Endothelial cell of hepatic sinusoid (primary cell): ENCODE measurements at regions not wholly inside any gene's neighbourhood (a gene's known extent, or its start where the extent isn't known, plus 50 kb on each side); places are given as distances from the start of the nearest gene placed in this dataset.

ENCODE experiments used
- in situ Hi-C: cut with HindIII; loops from 2 replicates; pipeline ENCODE4 v1.10.0; 2017; ENCODE audit warnings: low sequenced_read_pairs

DNA sequence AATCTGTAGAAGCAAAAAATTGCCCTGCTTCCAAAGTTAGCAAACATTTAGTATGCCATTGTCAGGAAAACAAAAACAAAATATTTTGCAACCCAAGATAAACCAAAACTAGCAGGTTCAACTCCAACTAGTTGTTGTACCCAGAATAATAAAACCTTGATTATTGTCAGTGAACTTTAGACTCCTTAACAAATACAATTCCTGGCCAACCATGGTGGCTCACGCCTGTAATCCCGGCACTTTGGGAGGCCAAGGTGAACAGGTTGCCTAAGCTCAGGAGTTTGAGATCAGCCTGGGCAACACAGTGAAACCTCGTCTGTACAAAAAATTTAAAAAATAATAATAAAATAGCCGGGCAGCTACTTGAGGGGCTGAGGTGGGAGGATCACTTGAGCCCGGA, 53.6 kb upstream of the EPCAM start:
- in situ Hi-C loops = no loop called here

DNA sequence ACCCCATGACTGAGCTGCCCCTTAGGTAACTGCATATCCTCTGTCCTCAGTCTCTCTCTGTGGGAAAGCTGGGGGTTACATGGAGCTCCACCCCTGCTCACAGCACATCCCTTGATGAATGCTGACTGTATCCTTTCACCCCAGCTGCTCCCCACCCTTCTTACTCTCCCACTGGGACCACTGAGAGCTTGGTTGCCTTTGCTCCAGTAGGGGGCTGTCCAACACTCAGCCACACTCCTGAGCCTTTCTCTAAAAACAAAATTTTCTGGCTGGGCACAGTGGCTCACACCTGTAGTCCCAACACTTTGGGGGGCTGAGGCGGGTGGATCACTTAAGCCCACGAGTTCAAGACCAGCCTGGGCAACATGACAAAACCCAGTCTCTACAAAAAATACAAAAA, 55.4 kb upstream of the EPCAM start:
- in situ Hi-C loops = no loop called here

DNA sequence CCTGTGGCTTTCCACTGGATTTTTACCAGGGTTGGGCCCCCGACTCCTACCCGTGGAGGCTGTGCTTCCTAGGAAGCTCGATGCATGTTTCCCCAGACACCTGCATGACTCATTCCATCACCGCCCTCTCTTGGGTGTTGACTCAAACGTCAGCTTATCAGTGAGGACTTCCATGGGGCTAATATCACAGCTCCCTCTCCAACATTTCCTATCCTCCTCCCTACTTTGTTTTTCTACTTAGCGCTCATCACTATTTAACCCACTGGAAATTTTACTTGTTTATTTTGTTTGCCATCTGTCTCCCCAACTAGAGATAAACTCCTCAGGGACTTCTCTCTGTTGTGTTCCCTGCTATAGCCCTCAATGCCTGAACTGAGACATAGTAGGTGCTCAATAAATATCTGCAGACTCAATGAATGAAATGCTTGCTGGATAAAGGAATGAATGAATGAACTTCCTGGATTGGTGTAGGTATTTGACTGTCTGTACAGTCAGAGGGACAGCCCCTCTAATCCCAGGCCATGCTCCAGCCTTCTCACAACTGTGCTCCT, 55.9 kb upstream of the EPCAM start:
- in situ Hi-C loops = no loop called here

DNA sequence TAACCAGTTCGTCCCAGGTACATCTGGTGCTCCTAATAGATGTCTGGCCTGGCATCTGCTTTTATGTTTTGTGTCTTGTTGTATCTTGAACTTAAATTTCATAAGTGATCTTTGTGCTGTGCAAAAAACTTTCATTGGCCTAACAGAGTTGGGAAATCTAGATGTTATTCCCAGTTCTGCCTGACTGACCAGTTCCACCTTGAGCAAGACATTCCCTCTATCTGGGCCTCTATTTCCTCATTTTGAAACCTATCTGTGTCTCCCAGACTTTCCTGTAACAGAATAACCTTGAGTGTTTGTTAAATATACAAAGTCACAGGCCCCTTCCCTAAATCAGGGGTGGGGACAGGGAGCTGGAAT, 56.6 kb upstream of the EPCAM start:
- in situ Hi-C loops = no loop called here

DNA sequence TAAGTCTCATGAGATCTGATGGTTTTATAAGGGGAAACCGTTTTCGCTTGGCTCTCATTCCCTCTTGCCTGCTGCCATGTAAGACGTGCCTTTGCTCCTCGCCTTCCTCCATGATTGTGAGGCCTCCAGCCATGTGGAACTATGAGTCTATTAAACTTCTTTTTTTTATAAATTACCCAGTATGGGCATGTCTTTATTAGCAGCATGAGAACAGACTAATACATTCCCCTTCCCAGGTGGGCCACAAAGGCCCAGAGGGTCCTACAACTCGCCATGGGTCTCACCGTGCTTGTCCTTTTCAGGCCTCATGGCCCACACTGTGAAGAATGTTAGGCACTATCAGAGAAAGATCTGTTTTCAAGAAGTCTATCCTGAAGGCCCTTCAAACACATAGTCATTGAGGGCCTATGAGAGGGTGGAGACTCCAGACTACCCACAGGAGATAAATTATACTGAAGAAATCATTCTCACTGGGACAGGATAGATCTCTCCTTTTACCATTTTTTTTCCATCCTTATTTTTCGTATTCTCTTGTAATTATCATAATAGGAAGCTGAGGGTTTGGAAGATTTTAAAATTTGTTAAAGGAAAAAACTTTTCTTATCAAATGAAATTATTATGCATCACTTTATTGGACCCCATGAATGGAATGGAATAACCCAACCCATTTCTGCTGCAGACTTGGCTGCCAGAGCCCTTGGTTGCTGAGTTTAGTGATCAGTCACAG, 57.2 kb upstream of the EPCAM start:
- in situ Hi-C loops = no loop called here

DNA sequence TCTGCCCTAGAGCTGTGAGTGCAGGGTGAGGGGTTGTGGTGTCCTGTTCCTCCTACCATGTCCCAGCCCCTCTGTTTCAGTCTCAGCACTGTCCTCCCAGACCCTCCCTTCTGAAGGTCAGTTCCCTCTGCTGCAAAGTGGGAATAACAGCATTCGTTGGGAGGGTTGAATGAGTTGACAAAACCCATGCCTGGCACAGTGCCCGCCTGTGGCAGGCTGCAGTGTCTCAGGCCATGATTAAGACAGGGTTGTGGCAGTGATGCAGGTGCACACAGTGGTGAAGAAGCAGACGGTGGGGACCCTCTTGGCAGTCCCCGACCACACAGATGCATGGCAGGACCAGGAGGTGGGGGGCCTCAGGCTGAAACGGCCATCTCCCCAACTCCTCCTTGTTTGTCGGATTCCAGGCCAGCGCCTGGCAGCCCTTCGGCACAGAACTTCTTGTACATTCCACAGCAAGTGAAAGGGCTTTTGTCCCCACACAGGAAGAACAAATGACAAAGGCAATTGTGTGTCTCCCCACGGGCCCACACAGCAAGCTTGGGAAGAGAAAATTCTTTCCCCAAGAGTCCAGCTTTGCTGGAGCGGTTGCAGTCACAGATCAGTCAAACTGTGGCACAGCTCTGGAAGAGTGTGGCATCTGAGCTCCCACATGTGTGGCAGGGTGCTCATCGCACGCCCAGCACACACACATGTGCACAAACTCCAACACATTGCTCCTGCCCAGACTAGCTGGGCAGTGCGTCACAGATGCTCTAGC, 58.1 kb upstream of the EPCAM start:
- in situ Hi-C loops = no loop called here

DNA sequence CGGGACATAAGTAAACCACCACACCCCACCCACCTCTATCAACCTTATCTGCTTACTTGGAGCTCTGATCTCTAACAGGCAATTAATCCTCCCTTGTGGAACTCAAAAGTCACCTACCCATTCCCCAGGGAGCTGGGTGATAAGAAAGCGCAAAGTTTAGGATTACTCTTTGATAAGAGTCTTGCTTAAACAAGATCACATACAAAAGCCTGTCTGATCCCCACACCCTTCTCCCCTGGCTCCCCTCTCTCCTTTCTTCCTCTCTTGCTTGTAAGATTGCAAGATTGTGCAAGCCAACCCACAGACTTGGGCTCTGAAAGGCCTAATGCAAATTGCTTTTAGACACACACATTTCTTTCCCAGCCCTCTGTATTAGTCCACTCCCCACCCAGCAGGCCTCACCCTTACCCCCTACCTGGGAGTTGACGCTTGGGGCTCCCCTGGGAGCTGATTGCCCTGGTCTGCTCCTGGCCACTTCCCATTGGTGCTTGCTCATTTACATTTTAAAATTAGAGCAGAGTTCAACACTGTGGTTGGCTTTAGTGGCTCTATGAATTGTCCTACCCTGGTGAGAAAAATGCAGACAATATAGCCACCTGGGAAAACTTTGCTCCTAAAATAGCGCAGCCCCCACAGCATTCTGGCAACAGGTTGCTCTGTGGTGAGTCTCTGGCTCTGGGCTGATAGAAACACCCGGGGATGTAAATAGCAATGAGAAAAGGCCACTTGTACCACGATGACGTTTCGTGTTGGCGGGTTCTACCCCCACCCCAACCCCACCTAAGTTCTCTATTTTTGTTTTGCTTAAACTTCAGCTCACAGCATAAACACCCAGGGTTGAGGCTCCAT, 58.9 kb upstream of the EPCAM start:
- in situ Hi-C loops = no loop called here

DNA sequence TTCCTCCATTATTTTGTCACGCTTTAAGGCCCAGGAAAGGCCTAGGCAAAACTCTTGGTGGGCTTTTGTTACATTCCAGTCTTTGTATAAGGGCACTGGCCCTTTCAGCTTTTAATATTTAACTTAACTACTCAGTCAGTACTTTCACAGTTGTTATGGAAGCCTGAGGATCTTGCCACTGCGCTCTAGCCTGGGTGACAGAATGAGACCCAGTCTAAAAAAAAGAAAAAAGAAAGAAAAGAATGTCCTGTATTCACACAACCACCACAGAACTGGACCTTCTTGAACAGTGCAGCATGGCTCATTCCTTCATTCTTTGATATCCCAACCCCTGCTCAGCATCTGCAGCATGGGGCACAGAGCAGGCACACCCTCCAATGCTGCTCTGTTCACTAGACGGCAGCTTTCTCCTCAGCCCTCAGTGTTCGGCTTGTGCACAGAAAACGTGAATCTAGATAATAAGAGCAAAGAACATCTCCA, 59.6 kb upstream of the EPCAM start:
- in situ Hi-C loops = no loop called here

DNA sequence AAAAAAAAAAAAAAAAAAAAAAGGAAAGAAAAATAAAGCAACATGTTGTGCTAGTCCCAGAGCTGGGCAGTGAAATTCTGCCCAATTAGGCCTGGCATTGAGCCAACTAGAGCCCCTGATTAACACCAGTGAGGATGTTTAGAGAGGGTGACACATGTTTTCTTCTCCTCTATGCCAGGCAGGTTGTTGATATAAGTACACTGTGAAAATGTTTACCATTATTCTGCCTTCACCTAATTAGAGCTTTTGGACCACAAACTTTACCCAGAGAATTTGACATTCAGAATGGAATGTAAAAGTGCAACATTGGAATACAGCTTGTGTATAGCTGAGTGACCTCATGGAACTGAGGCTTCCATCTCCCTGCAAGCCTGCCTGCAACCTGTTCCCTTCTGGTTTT, 62.0 kb upstream of the EPCAM start:
- in situ Hi-C loops = no loop called here

DNA sequence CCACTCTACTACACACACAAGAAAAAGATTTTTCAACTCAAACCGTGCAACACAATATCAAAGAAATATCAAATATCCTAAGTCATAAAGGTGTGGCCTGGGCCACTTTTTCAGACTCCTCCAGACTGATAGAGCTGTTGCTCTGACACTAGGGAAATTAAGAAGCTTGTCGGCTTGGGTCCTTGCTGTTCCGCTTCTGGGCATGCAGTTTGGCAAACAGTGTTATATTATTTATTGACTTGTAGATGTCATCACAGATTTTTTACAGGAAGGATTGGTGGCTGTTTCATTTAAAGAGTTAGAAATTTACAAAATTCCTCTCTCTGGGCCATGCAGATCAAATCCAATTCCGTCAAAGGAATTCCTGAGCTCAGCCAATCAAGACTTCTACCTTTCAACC, 64.5 kb upstream of the EPCAM start:
- in situ Hi-C loops = loop anchor here (5.0 kb wide), 1 partner anchor 72 kb away; no protein-coding TSS in a partner anchor

DNA sequence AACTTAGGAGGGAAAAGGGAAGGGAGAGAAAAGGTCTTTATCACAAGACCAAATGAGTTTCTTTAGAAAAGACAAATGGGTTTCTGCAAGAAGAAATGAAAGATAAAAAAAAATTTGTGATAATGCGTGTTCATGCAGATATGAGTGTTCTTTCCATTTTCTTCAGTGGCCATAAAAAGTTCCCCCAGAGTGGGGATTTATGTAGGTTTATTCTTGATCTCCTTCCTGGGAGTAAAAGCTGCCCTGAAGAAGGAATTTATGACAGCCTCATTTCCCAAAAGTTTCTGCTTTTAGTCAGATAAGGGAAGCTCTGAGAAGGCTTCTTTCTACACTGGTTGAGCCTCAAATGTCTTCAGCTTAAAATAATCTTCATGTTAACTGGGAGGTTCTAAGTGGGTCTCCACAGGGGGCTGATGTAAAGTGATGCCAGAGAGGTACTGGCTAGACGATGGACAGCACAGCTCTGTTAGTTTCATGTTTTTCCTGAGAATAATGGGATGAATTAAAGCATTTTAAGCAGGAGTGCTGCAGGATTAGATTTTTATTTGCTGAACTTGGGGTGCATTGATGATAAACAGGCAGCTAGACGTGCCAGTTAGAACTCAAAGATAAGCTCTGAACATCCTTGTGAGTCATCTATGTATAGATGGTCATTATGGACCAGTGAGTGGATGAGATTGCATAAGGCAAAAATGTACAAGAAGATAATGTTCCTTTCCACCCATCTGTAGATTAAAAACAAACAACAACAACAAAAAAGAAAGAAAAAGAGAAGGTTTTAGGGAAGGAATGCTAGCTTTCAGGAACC, 65.6 kb upstream of the EPCAM start:
- in situ Hi-C loops = loop anchor here (5.0 kb wide), 1 partner anchor 71 kb away; no protein-coding TSS in a partner anchor

DNA sequence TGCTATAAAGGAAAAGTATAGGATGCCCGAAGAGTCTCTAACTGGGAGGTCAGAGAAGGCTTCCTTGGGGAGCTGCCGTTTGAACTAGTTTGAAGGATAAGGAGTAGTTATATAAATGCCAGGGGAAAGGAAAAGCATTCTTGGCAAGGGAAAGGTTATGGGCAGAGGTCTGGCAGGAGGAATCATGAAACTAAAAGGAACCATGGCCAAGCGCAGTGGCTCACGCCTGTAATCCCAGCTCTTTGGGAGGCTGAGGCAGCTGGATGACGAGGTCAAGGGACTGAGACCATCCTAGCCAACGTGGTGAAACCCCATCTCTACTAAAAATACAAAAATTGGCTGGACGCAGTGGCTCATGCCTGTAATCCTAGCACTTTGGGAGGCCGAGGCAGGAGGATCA, 66.8 kb upstream of the EPCAM start:
- in situ Hi-C loops = loop anchor here (5.0 kb wide), 1 partner anchor 70 kb away; no protein-coding TSS in a partner anchor

DNA sequence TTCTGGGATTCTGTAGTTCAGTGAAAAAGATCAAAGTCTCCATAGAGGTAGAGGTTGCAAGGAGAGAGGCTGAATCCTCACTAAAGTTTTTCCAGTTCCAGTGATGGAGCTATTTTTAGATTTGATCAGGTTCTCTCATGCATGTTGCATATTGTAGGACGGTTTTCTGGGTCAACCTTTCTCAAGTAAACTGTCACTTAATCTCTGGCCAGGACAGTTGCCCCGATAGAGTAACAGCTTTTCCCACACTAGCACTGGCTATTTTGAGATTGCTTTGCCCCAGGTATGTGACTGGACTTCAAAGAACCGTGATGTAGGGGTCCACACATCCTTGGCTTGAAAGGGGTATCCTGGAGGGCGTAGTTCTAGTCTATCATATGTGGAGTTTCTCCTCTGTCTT, 67.4 kb upstream of the EPCAM start:
- in situ Hi-C loops = loop anchor here (5.0 kb wide), 1 partner anchor 69 kb away; no protein-coding TSS in a partner anchor

DNA sequence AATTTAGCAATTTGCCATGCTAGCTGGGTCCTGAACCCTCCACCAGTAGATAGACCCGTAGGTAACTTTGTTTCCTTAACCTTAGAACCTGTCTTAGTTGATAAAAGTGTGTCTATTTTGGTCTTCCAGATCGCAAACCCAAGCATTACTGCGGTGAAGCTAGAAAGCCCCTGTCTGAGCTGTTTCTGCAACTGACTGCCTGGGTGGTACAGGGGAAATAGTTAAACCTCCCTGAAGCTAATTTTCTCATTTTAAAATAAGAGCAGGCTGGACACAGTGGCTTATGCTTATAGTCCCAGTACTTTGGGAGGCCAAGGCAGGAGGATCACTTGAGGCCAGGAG, 67.9 kb upstream of the EPCAM start:
- in situ Hi-C loops = loop anchor here (5.0 kb wide), 1 partner anchor 69 kb away; no protein-coding TSS in a partner anchor

DNA sequence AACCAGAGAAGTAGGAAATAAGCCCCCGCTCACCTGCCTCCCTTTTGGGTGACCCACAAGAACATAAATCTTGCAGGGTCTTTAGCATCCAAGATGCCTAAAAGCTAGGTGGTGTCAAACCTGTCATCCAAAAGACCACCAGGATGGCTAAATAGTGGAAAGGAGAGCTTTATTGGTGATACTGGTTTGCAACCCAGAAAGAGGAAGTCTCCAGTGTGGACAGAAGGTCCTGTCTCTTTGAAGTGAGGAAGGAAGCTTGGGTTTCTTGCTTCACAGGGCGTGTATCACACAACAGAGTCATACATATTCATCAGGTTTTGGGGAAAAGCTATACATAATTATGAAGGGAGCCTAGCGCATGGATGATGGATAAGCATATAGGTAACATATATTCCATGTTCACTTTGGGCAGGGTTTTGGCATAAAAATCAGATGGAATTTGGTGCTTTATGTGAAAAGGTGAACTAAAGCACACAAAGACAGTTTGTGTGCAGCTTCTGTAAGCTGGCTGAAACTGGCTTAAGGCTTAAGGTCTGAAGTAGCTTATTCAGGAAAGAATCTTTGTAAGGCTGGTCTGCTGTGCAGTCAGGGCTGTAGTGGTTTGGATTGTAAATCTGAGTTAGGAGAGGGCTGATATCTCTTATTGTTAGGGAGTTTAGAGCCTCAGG, 68.4 kb upstream of the EPCAM start:
- in situ Hi-C loops = loop anchor here (5.0 kb wide), 1 partner anchor 68 kb away; no protein-coding TSS in a partner anchor

DNA sequence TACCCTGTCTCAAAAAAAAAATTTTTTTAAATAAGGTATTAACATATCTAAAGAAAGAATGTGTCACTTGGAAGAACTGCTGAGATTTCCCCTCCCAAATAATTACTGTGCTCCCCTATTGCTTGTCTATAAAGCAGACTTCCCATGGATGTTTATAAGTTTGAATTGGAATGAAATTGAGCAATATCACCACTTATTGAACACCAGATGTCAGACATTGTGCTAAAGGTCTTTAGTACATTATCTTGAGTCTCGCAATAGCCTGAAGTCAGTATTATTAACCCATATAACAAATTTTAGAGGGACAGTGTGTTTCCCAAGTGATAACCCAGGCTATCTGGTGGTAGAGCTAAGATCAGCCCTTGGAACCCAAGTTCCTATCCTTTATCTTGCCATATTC, 69.0 kb upstream of the EPCAM start:
- in situ Hi-C loops = loop anchor here (5.0 kb wide), 1 partner anchor 68 kb away; no protein-coding TSS in a partner anchor

DNA sequence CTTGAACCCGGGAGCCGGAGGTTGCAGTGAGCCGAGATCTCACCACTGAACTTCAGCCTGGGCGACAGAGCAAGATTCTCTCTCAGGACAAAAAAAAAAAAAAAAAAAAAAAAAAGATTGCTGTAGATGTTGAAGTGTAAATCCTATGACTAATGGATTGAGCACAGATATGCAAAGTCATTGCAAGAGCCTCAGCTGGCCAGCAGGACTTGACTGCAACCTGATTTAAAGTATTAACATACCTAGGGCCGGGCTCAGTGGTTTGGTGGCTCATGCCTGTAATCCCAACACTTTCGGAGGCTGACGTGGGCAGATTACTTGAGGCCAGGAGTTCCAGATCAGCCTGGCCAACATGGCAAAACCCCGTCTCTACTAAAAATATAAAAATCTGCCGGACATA, 69.6 kb upstream of the EPCAM start:
- in situ Hi-C loops = no loop called here

DNA sequence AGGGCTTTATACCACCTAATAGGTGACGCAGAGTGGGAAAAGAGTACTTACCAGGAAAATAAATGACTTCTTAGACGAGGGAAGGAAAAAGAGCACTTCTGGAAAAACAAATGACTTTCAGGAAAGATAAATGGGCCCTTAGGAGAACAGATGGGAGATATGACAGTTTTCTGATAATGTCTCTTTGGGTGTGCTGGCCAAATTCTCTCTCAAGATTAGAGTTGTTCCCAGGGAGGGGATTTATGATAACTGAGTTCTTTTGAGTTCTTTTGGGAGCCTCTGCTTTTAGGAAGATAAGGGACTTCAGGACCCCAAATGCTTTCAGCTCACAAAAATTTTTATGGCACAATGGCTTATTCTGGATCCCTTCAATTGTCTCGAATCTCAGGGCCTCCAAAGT, 70.3 kb upstream of the EPCAM start:
- in situ Hi-C loops = no loop called here

DNA sequence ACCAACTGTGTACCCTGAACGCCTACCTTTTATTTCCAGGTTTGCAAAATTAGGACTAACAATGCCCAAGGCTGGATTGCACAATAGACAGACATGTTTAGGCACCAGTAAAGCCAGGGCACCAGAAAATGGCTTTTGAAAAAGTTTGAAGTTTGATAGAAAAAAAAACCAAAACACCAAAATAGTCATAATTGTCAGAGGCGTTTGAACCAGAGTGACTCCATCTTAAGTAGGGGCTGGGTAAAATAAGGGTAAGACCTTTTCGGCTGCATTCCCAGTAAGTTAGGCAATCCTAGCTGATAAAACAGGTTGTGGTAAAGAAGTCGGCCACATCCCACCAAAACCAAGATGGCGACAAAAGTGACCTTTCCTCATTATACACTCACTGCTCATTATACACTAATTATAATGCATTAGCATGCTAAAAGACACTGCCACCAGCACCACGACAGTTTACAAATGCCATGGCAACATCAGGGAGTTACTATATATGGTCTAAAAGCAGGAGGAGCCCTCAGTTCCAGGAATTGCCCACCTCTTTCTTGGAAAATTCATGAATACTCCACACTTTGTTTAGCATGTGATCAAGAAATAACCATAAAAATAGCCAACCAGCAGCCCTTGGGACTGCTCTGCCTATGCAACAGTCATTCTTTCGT, 71.2 kb upstream of the EPCAM start:
- in situ Hi-C loops = no loop called here
